ENCODE measurements at regions not wholly inside any gene's neighbourhood (a gene's known extent, or its start where the extent isn't known, plus 50 kb on each side); places are given as distances from the start of the nearest gene placed in this dataset.
A peak's percentile ranks its signal among the peaks of the same experiment; 100 is the strongest.

DNA sequence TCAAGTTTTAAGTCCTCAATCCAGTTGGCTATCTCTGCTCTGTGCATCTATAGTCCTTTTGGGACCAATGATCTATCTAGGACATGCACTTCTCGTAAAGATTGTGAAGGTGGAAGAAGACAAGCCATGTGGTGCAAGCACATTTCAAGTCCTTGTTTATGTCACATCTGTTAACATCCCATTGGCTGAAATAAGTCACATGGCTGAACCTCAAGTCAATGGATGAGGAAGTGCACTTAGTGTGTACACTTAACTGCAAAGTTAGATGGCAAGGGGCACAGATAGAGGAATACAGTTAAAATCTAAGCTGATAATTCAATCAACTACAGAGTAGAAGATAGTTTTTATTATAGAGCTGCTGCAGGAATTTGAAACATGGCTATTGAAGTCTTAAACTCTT, 362.8 kb upstream of the TBX3 start:
- no peak overlapping the region for H3K4me3 ChIP-seq (replicated peaks in 1 of 2; ENCODE audit: low read depth in 2 of 2, low read length in 2 of 2)
- no peak for DNase-seq (ENCODE audit: low read depth in 2 of 2)
- TF ChIP-seq, protein P1, sequence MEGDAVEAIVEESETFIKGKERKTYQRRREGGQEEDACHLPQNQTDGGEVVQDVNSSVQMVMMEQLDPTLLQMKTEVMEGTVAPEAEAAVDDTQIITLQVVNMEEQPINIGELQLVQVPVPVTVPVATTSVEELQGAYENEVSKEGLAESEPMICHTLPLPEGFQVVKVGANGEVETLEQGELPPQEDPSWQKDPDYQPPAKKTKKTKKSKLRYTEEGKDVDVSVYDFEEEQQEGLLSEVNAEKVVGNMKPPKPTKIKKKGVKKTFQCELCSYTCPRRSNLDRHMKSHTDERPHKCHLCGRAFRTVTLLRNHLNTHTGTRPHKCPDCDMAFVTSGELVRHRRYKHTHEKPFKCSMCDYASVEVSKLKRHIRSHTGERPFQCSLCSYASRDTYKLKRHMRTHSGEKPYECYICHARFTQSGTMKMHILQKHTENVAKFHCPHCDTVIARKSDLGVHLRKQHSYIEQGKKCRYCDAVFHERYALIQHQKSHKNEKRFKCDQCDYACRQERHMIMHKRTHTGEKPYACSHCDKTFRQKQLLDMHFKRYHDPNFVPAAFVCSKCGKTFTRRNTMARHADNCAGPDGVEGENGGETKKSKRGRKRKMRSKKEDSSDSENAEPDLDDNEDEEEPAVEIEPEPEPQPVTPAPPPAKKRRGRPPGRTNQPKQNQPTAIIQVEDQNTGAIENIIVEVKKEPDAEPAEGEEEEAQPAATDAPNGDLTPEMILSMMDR (IDR thresholded peaks at IDR 0.05; ENCODE audit: low read depth, low read length) = no peak

DNA sequence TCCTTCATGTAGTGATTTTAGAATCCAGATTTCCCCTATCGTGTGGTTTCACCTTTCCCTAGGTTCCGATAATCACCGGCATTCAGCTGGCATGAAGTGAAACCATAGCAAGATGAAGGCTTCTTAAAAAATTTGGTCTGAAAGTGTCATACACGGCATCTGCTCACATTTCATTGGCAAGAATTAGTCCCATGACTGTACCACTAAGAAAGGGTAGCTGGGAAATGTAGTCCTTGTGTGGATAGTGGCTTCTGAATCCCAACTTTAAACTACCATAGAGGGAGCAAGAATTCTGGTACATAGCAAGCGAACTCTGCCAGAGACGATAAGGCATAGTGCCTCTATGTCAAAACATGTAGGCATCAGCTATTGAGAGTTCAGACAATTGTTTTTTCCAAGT, 360.1 kb upstream of the TBX3 start:
- no peak overlapping the region for H3K4me3 ChIP-seq (replicated peaks in 1 of 2; ENCODE audit: low read depth in 2 of 2, low read length in 2 of 2)
- peak; percentile 5 to 12 for DNase-seq (ENCODE audit: low read depth in 2 of 2)
- TF ChIP-seq, protein P1 (IDR thresholded peaks at IDR 0.05; ENCODE audit: low read depth, low read length) = no peak

DNA sequence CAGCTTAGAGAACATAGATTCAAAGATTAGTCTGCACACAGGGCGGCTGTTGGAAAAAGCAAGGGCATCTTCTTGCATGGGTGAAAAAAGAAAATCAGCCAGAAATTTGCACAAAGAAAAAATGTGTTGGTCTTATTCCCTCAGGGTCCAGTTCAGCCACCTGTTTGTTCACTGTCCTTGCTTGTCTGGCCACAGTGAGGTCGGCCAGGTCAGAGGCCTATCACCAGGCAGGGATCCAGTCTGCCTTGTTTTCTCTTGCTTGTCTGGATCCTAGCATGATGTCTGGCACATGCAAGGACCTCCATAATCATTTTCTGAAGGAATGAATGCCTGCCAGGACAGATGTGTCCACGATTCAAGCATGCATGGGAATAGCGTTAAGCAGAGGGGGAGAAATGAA, 359.1 kb upstream of the TBX3 start:
- TF ChIP-seq, protein P1 (IDR thresholded peaks at IDR 0.05; ENCODE audit: low read depth, low read length) = no peak
- H3K4me3 ChIP-seq (replicated peaks in 1 of 2; ENCODE audit: low read depth in 2 of 2, low read length in 2 of 2) = no peak overlapping the region
- no peak for DNase-seq (ENCODE audit: low read depth in 2 of 2)

DNA sequence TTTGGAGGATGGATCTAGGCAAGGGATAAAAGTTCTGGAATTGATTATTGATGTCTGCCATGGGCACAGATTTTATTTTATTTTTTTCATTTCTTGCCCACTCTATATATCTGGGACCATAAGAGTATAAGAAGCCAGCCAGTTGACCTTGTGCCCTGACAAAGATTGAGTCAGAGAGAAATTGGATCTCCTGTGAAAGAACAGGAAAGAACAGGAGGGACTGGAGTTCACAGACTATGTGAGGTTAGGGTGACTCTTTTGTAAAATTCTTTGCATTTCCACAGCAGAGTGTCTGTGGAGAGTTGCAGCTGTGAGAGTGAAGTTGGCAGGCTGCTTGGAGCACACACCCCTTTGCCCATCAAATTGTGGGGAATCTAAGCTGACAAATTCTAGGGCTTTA, 358.4 kb upstream of the TBX3 start:
- peak in 1 of 2 donors; percentile 9 for DNase-seq (ENCODE audit: low read depth in 2 of 2)
- TF ChIP-seq, protein P1 (IDR thresholded peaks at IDR 0.05; ENCODE audit: low read depth, low read length) = no peak
- H3K4me3 ChIP-seq (replicated peaks in 1 of 2; ENCODE audit: low read depth in 2 of 2, low read length in 2 of 2) = no peak overlapping the region

DNA sequence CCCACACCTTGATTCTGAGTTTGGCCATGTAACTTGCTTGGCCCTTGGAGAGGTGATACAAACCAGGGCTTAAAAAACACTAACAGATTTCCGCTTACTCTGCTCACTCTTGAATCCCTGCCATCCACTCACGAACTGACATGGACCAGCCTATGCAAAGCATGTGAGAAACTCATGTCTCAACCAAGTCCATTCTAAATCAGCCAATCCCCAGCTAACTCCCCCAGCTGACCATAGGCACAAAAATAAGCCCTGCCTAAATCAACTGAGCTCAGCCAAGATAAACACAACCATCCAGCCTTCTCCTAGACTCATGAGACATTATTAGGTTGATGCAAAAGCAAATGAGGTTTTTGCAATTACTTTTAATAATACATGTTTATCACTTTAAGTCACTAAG, 353.9 kb upstream of the TBX3 start:
- TF ChIP-seq, protein P1 (IDR thresholded peaks at IDR 0.05; ENCODE audit: low read depth, low read length) = no peak
- peak; percentile 41 to 69 for DNase-seq (ENCODE audit: low read depth in 2 of 2)
- no peak overlapping the region for H3K4me3 ChIP-seq (replicated peaks in 1 of 2; ENCODE audit: low read depth in 2 of 2, low read length in 2 of 2)

DNA sequence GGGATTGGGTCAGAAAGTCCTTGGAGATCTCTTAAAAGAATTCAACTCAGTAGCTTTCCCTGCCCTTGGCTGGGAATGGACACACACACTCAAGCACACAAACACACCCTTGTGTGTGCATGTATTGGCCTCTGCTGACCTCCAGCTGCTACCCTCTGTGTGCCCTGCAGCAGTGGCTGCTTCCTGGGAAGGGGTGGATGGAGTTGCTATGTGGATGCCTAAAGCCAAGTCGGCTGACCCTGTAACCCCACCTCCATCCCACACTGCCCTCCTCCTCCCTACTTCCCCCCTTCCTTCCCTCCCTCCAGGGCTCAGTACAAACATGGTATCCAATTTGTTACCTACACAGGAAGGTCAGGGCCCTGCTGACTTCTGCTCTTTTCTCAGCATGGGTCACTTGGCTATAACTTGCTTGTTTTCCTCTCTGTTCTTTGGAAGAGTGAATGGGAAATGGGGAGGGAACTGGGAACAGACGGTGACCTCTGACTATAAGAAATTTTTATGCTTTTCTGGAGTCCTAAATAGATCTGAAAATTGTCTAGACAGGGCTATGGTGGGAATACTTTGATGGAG, 351.6 kb upstream of the TBX3 start:
- TF ChIP-seq, protein P1 (IDR thresholded peaks at IDR 0.05; ENCODE audit: low read depth, low read length) = no peak
- DNase-seq (ENCODE audit: low read depth in 2 of 2) = no peak
- no peak overlapping the region for H3K4me3 ChIP-seq (replicated peaks in 1 of 2; ENCODE audit: low read depth in 2 of 2, low read length in 2 of 2)

DNA sequence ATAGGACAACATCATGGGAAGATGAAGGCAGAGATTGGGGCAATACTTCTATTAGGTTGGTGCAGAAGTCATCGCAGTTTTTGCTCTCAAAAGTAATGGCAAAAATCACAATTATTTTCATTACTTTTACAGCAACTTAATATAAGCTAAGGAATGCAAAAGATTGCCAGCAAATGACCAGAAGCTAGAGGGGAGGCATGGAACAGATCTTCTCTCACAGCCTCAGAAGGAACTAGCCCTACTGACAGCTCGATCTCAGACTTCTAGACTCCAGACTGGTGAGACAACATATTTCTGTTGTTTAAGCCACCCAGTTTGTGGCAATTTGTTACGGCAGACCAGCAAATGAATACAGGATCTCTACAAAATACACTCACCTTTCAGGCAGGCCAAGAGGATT, 348.5 kb upstream of the TBX3 start:
- no peak for DNase-seq (ENCODE audit: low read depth in 2 of 2)
- H3K4me3 ChIP-seq (replicated peaks in 1 of 2; ENCODE audit: low read depth in 2 of 2, low read length in 2 of 2) = no peak overlapping the region
- TF ChIP-seq, protein P1 (IDR thresholded peaks at IDR 0.05; ENCODE audit: low read depth, low read length) = no peak
